ENCODE measurements at regions not wholly inside any gene's neighbourhood (a gene's known extent, or its start where the extent isn't known, plus 50 kb on each side); places are given as distances from the start of the nearest gene placed in this dataset.
"Not testable (repeated sequence)": the region's sequence is repeated elsewhere in the genome, so short reads cannot be mapped to it uniquely, and the experiment has no call there.

DNA sequence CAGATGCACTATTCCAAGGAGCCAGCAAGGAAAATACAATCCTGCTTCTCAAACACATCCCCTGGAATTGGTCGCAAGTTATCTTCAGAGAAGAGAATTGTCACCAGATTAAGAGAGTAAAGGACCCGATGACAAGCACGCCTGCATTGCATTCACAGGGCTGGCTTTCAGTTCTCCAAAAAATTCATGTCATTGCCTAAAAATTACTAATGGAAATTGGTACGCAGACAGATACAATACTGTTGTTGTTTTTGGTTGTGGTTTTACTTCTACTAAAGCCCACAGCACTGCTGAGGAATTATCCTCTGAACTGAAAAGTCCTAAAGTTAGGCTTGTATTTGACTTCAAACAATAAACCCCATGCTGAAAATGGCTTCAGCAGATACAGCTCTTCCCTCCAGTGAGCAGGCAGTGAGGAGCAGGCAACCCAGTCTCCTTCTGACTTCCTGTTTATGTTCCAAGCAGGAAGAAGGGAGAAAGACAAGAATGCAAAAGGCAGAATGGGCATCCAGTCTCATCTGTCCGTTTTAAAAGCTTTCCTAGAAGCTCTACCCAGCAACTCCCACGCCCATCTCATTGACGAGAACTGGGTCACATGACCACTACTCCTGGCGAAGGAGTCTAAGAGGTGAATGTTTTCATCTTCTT is 80.6 kb upstream of the ZNF366 start:
- TF ChIP-seq, protein P1, sequence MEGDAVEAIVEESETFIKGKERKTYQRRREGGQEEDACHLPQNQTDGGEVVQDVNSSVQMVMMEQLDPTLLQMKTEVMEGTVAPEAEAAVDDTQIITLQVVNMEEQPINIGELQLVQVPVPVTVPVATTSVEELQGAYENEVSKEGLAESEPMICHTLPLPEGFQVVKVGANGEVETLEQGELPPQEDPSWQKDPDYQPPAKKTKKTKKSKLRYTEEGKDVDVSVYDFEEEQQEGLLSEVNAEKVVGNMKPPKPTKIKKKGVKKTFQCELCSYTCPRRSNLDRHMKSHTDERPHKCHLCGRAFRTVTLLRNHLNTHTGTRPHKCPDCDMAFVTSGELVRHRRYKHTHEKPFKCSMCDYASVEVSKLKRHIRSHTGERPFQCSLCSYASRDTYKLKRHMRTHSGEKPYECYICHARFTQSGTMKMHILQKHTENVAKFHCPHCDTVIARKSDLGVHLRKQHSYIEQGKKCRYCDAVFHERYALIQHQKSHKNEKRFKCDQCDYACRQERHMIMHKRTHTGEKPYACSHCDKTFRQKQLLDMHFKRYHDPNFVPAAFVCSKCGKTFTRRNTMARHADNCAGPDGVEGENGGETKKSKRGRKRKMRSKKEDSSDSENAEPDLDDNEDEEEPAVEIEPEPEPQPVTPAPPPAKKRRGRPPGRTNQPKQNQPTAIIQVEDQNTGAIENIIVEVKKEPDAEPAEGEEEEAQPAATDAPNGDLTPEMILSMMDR (IDR thresholded peaks at IDR 0.05): no peak
- TF ChIP-seq POLR2A (IDR thresholded peaks at IDR 0.05): no peak
- no peak for DNase-seq

DNA sequence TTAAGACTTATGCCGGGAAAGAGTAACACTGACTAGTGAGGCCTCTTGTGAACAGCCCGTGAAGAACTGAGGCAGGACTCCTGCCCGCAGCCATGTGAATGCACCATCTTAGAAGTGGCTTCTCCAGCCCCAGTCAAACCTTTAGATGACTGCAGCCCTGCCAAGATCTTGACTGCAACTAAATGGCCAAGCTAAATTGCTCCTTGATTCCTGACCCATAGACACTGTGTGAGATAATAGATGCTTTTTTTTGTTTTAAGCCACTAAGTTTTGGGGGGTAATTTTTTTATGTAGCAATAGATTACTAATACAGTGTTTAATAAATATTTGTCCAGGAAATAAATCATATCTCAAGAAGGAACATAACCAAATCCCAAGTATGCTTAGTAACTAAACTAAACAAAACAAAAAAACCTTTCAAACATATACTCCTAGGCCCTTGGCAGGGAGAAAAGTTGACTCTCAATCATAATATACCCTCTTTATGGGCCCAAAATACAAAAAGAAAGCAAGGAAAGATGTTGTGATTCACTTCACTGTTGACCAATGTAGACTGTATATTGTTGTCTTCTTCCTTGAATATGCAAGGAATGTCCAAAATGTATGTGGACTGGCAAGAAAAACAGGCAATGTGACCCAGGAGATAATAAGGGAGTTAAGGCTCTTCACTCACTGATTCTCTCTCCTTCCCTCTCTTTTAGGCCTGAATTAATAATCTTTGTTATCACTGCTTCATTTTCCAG is 79.7 kb upstream of the ZNF366 start:
- no peak for DNase-seq
- 93 to 97% methylated on average over 3 of the region's 3 CpGs for WGBS, 2 donors
- H3K9me3 ChIP-seq: no peaks in the 10 kb centered on the region
- no peak for TF ChIP-seq POLR2A (IDR thresholded peaks at IDR 0.05)
- TF ChIP-seq, protein P1 (IDR thresholded peaks at IDR 0.05): no peak
- H3K27ac ChIP-seq: no peak overlapping the region
- H3K36me3 ChIP-seq: no peaks in the 10 kb centered on the region
- no peak overlapping the region for H3K4me3 ChIP-seq (replicated peaks in 1 of 3)
- intact Hi-C loops (cut with DNase I): no loop called here
- peaks cover 5 to 6% of the 10 kb centered on the region in 2 donors for H3K4me1 ChIP-seq
- no peaks in the 10 kb centered on the region for H3K27me3 ChIP-seq

More for the DNA sequence above, 80.6 kb upstream of the ZNF366 start:
- Histone ChIP-seq H3K27me3 (no peaks in the 10 kb centered on the region), H3K4me3 (replicated peaks in 1 of 3) (no peak overlapping the region), H3K9me3 (no peaks in the 10 kb centered on the region), H3K4me1 (peaks cover 5 to 6% of the 10 kb centered on the region in 2 donors), H3K27ac (no peak overlapping the region), H3K36me3 (no peaks in the 10 kb centered on the region)
- 77 to 82% methylated on average over 8 of the region's 8 CpGs for WGBS, 2 donors
- intact Hi-C loops (cut with DNase I): no loop called here

DNA sequence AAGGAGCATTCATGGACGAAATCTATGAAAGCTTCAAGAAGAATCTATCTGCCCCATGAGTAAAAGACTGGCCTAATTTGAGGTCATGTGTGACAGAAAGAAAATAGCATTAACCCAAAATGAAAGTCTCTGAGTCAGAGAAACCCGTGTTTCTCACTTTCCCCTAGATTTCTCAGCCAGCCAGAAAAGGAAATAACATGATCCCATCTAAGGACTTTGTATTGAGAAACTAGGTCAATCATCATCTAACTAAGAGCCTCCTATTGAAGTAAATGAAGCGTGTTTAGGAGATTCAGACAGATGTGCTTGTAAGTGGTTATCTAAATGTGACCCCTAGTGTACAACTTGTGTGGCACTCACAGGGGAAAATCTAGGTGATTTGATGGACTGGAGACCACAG is 77.3 kb upstream of the ZNF366 start:
- intact Hi-C loops (cut with DNase I): no loop called here
- Histone ChIP-seq H3K4me3 (replicated peaks in 1 of 3) (no peak overlapping the region), H3K36me3 (no peaks in the 10 kb centered on the region), H3K4me1 (peaks cover 5 to 6% of the 10 kb centered on the region in 2 donors), H3K27ac (peak overlapping the region; percentile 7 to 57 (median 33)), H3K27me3 (no peaks in the 10 kb centered on the region), H3K9me3 (no peaks in the 10 kb centered on the region)
- 37 to 46% methylated on average over 3 of the region's 3 CpGs for WGBS, 2 donors
- no peak for TF ChIP-seq POLR2A (IDR thresholded peaks at IDR 0.05)
- TF ChIP-seq, protein P1 (IDR thresholded peaks at IDR 0.05): peak in 2 of 6 experiments; percentile 30 to 41
- no peak for DNase-seq

DNA sequence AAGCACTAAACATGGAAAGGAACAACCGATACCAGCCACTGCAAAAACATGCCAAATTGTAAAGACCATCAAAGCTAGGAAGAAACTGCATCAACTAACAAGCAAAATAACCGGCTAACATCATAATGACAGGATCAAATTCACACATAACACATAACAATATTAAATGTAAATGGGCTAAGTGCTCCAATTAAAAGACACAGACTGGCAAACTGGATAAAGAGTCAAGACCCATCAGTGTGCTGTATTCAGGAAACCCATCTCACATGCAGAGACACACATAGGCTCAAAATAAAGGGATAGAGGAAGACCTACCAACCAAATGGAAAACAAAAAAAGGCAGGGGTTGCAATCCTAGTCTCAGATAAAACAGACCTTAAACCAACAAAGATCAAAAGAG is 72.1 kb upstream of the ZNF366 start:
- H3K4me3 ChIP-seq (replicated peaks in 1 of 3); intact Hi-C loops (cut with DNase I); H3K36me3 ChIP-seq; H3K9me3 ChIP-seq; H3K27me3 ChIP-seq; H3K27ac ChIP-seq; H3K4me1 ChIP-seq; DNase-seq: not testable (repeated sequence)
- 95 to 96% methylated on average over 2 of the region's 2 CpGs for WGBS, 2 donors

DNA sequence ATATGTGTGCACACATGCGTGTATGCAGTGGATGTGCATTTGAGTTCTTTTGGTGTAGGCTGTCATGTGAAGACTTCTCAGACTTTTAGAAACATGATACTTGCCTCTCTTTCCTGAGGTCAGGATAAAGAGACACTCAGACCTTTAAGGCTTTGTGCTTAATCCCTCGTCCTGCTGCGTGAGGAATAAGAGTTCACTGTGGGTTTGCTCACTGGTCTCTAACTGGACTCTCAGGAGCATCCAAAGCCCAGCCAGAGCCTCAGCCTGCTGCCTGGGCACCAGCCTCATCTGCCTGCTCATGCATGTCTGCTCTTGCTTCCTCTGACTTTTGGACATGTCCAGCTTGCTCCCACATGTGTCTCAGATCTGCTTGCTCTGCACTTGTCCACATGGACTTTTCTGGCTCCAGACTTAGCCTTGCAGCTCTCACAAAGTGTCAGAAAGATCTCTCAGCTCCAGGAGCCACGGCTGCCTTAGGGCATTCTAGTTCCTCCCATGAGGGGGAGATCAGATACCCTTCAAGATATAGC is 65.1 kb upstream of the ZNF366 start:
- H3K4me1 ChIP-seq: no peaks in the 10 kb centered on the region
- DNase-seq: peak in 1 of 2 donors; percentile 7
- H3K27ac ChIP-seq: no peak overlapping the region
- H3K27me3 ChIP-seq: no peaks in the 10 kb centered on the region
- H3K9me3 ChIP-seq: no peaks in the 10 kb centered on the region
- H3K4me3 ChIP-seq (replicated peaks in 1 of 3): no peak overlapping the region
- TF ChIP-seq, protein P1 (IDR thresholded peaks at IDR 0.05): no peak
- no peak for TF ChIP-seq POLR2A (IDR thresholded peaks at IDR 0.05)
- intact Hi-C loops (cut with DNase I): no loop called here
- 82 to 88% methylated on average over 4 of the region's 4 CpGs for WGBS, 2 donors
- H3K36me3 ChIP-seq: no peaks in the 10 kb centered on the region

Measured in thyroid gland (tissue), 4 donors.